Esophagus muscularis mucosa (tissue), 3 donors: ENCODE measurements at regions not wholly inside any gene's neighbourhood (a gene's known extent, or its start where the extent isn't known, plus 50 kb on each side); places are given as distances from the start of the nearest gene placed in this dataset.

Experiments
- POLR2A ChIP-seq: fragments of 450-650 bp; IDR thresholded peaks from one replicate; pipeline ENCODE4 v1.6.1; 2017; ENCODE audit warnings: antibody characterized with exemption, moderate library complexity, mild to moderate bottlenecking, low read depth
- POLR2AphosphoS5 ChIP-seq, 2 donors: sonication (generic); formaldehyde crosslinking; IDR thresholded peaks; one replicate each; pipeline ENCODE4 v1.6.1; 2017; ENCODE audit warnings: antibody characterized with exemption in 2 of 2
- TF ChIP-seq, protein P1 (sequence below), 3 experiments: fragments of 200-600 bp in 2 of 3; fragments of 450-650 bp in 1 of 3; sonication (generic) in 2 of 3; IDR thresholded peaks; one replicate each; pipeline ENCODE4 v1.5.1; 2017 to 2019; ENCODE audit warnings: antibody characterized with exemption in 3 of 3, mild to moderate bottlenecking in 2 of 3, moderate library complexity in 1 of 3

DNA sequence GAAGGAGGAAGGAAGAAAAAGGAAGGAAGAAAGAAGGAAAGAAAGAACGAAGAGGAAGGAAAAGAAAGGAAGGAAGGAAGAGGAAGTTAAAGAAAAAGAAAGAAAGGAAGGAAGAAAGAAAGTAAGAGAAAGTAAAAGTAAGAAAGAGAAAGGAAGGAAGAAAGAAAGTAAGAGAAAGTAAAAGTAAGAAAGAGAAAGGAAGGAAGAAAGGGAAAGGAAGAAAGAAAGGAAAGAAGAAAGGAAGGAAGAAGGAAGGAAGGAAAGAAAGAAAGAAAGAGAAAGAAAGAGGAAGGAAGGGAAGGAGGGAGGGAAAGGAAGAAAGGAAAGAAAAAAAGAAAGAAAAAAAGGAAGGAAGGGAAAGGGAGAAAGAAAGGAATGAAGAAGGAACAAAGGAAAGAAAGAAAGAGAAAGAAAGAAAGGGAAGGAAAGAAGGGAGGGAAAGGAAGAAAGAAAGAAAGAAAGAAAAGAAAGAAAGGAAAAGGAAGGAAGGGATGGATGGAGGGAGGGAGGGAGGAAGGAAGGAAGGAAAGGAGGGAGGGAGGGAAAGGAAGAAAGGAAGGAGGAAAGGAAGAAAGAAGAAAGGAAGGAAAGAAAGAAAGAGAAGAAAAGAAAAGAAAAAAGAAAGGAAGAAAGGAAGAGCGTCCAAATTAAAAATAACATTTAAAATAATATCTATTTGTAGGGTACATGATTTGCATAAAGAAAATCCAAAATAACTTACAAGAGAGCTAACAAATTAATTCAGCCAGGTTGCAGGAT, 827.9 kb downstream of the TSN start:
- TF ChIP-seq POLR2A (no peak), POLR2AphosphoS5 (IDR thresholded peaks at IDR 0.05) (no peak)
- TF ChIP-seq, protein P1, sequence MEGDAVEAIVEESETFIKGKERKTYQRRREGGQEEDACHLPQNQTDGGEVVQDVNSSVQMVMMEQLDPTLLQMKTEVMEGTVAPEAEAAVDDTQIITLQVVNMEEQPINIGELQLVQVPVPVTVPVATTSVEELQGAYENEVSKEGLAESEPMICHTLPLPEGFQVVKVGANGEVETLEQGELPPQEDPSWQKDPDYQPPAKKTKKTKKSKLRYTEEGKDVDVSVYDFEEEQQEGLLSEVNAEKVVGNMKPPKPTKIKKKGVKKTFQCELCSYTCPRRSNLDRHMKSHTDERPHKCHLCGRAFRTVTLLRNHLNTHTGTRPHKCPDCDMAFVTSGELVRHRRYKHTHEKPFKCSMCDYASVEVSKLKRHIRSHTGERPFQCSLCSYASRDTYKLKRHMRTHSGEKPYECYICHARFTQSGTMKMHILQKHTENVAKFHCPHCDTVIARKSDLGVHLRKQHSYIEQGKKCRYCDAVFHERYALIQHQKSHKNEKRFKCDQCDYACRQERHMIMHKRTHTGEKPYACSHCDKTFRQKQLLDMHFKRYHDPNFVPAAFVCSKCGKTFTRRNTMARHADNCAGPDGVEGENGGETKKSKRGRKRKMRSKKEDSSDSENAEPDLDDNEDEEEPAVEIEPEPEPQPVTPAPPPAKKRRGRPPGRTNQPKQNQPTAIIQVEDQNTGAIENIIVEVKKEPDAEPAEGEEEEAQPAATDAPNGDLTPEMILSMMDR (IDR thresholded peaks at IDR 0.05), result no peak
